Stimulated activated CD4-positive, alpha-beta T cell treated with anti-CD3 and anti-CD28 coated beads, Interleukin-12 subunit alpha, Interleukin-12 subunit beta, amount 100 ng/mL, for 24 hours (primary cell): ENCODE measurements at regions not wholly inside any gene's neighbourhood (a gene's known extent, or its start where the extent isn't known, plus 50 kb on each side); places are given as distances from the start of the nearest gene placed in this dataset.
A peak's percentile ranks its signal among the peaks of the same experiment; 100 is the strongest.

Experiments
- DNase-seq, 2 experiments: peaks; one replicate each; pipeline ENCODE4 v3.0.0-alpha.2; 2020; ENCODE audit warnings: low read depth in 2 of 2

DNA sequence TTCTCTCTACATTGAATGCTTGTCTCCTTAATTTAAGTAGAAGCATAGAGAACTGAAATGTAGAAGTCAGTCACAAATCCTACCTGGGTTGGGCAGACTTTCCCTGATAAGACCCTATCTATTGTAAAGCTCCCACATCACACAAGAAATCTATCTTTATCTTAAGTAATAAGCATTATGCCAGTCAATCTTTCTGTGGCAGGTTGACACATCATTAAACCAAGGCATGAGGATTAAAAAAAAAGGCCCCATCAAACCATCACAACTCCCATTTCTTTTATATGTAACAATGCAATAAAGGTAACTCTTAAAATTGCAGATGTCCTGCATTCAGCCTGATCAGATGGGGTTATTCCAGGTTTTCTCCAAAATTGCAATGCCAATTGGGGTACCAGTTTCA is 311.8 kb downstream of the TOX3 start:
- DNase-seq = no peak

- no peak for DNase-seq
Observed at GRCh38 chr16:52234626-52235025, 312.3 kb downstream of the TOX3 start.

DNA sequence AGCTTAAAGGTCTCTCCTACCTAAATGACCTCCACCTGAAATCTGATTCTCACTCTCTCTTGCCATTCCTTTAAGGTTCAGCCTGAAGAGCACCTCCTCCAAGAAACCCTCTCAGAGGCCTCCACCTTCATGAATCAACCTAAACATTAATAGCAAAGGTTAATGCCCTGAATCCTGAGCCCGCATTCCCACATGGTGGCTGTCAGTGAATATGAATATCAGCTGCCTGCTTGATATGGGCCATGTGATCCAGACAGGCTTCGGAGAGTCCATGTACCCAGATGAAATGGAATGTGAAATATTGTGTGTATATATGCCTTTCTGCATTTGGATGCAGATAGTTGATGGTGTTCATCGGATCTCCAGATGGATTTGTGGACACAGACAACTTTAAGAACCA is 317.5 kb downstream of the TOX3 start:
- no peak for DNase-seq

- no peak for DNase-seq
Observed at GRCh38 chr16:52227851-52228250, 319.1 kb downstream of the TOX3 start.

DNA sequence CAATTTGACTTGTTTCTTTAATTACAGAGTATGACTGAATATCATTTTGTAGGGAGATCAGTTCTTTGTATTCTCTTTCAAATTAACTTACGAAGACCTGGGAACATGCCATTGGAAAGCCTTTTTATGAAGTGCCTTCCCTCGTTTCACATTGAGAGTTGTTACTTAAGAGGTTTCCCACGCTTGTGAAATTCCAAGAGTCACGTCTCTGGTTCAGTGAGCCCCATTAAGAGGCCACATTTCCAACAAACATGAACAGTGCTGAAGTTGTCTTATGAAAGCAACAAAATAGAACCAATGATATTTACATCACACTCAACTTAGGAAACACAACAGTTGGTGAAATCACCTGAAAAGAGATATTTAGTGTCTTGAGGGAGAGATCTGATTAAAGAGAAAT is 334.1 kb downstream of the TOX3 start:
- DNase-seq = no peak

DNA sequence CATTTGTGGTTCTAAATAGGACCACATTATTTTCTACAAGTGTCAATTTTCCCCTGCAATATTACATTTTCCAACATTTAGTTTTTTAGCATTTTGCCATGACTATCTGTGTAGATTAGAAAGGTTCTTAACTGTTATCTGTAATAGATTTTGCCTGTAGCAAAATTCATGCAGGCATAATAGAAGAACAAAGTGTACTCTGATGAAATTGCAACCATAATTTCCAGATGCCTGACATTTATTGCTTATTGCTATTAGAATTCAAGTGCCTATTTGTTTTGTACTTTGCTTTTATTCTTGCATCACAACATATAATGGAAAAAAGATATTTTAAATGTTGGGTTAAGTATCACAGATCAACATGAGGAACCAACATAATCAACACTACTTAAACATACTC is 337.7 kb downstream of the TOX3 start:
- no peak for DNase-seq

GRCh38 chr16:52203096-52203495 is 343.8 kb downstream of the TOX3 start:
- DNase-seq = no peak

DNA sequence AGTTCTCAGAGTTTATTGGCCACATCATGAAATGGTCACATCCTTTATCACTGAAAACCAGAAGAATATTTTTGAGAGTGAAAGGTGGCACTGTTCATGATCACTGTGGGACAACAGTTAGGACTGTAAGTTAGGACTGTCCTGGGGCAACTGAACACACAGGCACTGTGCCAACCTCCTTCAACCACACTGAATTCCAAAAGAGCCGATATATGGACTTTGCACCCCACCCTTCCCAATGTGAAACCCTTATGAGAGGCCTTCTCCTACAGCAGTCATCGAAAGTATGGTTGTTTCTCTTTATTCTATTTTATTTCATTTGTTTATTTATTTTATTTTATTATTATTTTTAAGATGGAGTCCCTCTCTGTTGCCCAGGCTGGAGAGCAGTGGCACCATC is 353.5 kb downstream of the TOX3 start:
- no peak for DNase-seq

DNA sequence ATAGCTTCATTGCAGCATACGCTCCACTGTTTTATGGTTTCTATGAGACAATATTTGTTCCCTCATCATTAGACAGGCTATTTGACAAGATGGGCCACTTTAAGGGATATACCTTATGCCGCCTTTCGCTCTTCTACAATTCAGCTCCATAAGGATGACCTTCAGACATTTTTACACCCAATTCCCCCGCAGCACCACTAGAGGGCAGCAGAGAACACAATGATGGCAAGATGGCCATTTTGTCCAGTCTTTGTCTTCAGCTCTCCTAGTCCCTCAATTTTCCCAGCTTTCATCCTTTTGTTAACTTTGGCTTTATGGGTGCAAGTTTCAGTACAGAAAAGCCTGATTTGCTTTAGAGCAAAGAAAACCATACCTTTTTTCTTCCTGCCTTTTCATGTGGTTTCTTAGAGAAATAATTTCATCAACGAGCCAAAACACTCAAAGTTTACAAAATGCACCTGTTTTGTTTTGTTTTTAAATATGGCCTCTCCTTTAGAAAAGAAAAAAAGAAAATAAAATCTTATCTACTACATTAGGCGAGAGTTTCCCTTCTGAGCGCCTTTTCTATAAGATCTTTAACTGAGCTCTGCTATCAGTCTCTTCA is 355.3 kb downstream of the TOX3 start:
- peak; percentile 2 to 48 for DNase-seq

GRCh38 chr16:52184336-52184735 is 362.6 kb downstream of the TOX3 start:
- no peak for DNase-seq

DNA sequence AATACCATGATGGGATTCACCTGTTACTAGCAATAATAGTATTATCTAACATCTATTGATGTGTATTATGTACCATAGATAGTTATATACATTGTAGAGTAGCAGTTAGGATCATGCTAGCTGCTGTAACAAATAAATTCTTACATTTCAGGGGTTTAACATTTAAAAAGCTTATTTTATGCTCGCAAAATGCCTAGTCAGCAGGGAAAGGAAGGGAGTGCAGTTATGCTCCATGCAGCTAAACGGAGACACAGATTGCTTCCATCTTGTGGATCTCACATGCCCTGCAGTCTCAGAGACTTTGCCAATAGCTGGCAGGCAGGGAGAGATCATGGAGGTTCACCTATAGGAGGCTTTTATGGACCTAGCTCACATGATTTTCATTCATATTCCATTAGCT is 364.1 kb downstream of the TOX3 start:
- no peak for DNase-seq

DNA sequence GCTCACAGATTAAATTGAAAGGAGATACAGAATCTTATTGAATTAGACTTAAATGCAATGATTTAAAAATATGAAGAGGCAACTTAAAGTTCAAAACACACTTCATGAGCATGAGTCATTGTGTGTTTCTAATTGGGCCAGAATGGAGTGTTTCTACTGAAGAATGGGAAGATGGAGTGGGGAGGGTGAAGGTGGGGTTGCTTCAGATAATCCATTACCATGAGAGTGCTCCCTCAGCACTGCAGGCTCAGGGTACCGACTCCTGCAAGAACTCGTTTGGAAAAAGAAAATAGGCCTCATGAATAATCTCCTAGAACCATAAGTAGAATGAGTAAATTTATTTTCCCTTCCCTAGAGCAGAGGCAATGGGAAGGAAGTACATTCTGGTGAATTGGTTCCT is 372.8 kb downstream of the TOX3 start:
- no peak for DNase-seq

GRCh38 chr16:52171481-52171880 is 375.5 kb downstream of the TOX3 start:
- DNase-seq = no peak

- no peak for DNase-seq
Observed at GRCh38 chr16:52167328-52167727, 379.6 kb downstream of the TOX3 start.

DNA sequence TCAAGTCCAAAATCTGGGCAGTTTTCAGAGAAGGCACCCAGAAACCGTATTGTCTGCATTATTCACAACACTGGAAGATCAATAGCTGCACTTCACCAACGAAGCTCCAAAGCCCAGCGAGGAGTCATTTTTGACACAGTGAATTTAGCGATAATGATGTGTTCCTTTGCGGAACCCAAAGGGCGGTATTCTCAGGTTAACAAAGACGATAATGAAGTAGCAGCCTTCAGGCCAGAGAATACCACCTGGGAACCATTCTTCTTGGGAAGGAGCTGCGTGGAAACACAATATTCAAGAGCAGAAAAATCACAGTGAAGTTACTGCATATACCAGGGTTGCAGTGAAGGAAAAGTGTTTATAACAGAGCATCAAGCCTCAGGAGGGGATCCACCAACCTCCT is 381.0 kb downstream of the TOX3 start:
- DNase-seq = no peak

DNA sequence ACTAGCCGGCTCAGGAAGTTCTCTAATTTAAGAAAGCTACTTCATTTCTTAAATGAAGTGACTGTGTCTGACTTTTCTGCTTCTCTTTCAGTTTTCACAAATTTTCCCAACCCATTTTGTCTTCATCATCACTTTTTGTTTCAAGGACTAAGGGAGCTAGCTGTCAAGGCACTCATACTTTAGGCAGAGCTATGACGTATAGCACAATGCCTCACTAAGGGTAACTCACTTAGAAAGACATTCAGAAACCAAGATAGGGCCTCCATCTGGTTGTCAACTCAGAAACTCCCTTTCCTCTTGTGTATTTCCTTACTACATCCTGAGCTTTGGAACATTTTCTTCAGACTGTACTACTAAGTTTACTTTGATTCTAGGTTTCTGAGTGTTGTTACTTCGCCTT is 397.9 kb downstream of the TOX3 start:
- DNase-seq = no peak

DNA sequence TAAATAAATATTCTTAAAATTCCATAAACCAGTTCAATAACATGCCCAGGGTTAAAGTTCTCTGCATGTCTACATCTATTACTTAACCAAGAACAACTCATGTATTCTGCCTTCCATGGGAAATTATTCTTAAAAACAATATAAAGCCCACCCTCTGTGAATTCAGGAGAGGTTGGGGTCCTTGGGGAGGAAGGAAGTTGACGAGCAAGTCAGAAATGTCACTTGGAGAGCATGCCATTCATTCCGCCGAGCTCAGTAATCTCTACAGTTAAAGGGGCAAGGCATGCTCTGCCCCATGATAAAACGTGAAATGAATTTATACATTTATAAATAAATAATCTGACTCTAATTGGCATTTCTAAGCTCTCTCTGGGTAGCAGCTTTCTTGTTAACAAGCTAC is 405.1 kb downstream of the TOX3 start:
- no peak for DNase-seq

DNA sequence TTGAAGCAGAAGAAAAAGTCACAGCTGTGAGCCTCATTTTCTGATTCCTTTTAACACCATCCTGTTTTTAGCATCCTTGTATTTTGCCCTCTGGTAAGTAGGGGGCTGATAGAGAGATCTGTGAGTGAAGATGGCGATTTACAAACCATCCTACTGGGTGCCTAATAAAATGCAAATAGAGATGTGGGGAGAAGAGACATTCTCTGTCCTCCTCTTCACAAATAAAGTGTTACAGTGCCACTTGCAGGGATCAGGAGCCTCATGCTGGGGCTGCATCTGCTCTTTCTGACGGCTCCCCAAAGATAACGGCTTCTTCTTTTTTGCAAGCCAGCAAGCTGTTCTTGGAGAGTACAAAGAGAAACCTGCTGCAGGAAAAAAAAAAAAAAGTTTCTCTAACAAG is 418.6 kb downstream of the TOX3 start:
- DNase-seq = no peak

GRCh38 chr16:52123842-52124241 is 423.1 kb downstream of the TOX3 start:
- DNase-seq = no peak

GRCh38 chr16:52123061-52123839 is 423.7 kb downstream of the TOX3 start:
- no peak for DNase-seq

GRCh38 chr16:52117171-52117570 is 429.8 kb downstream of the TOX3 start:
- DNase-seq = no peak

GRCh38 chr16:52114379-52114778 is 432.6 kb downstream of the TOX3 start:
- DNase-seq = no peak

GRCh38 chr16:52113533-52114183 is 433.3 kb downstream of the TOX3 start:
- DNase-seq = no peak
